H1 (cell line): ENCODE measurements at regions not wholly inside any gene's neighbourhood (a gene's known extent, or its start where the extent isn't known, plus 50 kb on each side); places are given as distances from the start of the nearest gene placed in this dataset.

Experiments
- CTCF ChIA-PET: fragments of 300-600 bp; sonication (Branson Sonifier 250); formaldehyde crosslinking; loops from one replicate; lab custom pipeline; 2021; ENCODE audit not compliant: partially characterized antibody; lab: Charles Lee
- POLR2A ChIA-PET: fragments of 300-600 bp; sonication (Branson Sonifier 250); formaldehyde crosslinking; loops from one replicate; lab custom pipeline; 2021; ENCODE audit warnings: inconsistent platforms; ENCODE audit not compliant: partially characterized antibody; lab: Charles Lee
- DNase-seq, 2 experiments: peaks; one replicate each; pipeline versions ENCODE4 v3.0.0 to v3.0.0-alpha.2; 2010 to 2022; ENCODE audit warnings: low spot score in 2 of 2, low read depth in 1 of 2, mixed read lengths in 1 of 2
- FAIRE-seq: peaks from 2 replicates; lab custom pipeline; 2011; peaks lifted over from hg19 to GRCh38; lab: Jason Lieb, UNC
- H2AFZ ChIP-seq: 2 replicates; pipeline ENCODE4 v1.8.1; 2012; ENCODE audit warnings: low read length, inconsistent platforms
- H2AK5ac ChIP-seq: 2 replicates; pipeline ENCODE4 v1.6.1; 2013; ENCODE audit warnings: low read depth, low read length
- H2BK120ac ChIP-seq: replicated peaks from 2 replicates; pipeline ENCODE3; 2013; ENCODE audit warnings: low read depth, low read length, inconsistent platforms
- H2BK12ac ChIP-seq: 2 replicates; pipeline ENCODE4 v1.6.1; 2013; ENCODE audit warnings: low read depth, low read length
- H2BK15ac ChIP-seq: 2 replicates; pipeline ENCODE4 v1.6.1; 2013; ENCODE audit warnings: low read length
- H2BK20ac ChIP-seq: 2 replicates; pipeline ENCODE4 v1.6.1; 2013; ENCODE audit warnings: low read length
- H2BK5ac ChIP-seq: 2 replicates; pipeline ENCODE4 v1.6.1; 2013; ENCODE audit warnings: low read depth, low read length
- H3K14ac ChIP-seq: 2 replicates; pipeline ENCODE4 v1.6.1; 2013; ENCODE audit warnings: inconsistent platforms; ENCODE audit not compliant: insufficient read length
- H3K18ac ChIP-seq: 2 replicates; pipeline ENCODE4 v1.6.1; 2013; ENCODE audit warnings: low read length; ENCODE audit errors: extremely low read depth
- H3K23ac ChIP-seq: 2 replicates; pipeline ENCODE4 v1.6.1; 2013; ENCODE audit warnings: inconsistent platforms; ENCODE audit not compliant: insufficient read length
- H3K23me2 ChIP-seq: 2 replicates; pipeline ENCODE4 v1.6.1; 2013; ENCODE audit warnings: low read depth, low read length
- H3K27ac ChIP-seq: 2 replicates; pipeline ENCODE4 v1.6.1; 2011; ENCODE audit warnings: low read depth, low read length, inconsistent platforms
- H3K27me3 ChIP-seq, 4 experiments: replicated peaks in 1 of 4; 1 replicate in 1 of 4; 2 replicates in 3 of 4; pipeline versions ENCODE4 v1.6.1 to v1.8.1; 2011 to 2013; ENCODE audit warnings: low read length in 3 of 4, mild to moderate bottlenecking in 3 of 4, inconsistent platforms in 2 of 4, mixed read lengths in 2 of 4, moderate library complexity in 1 of 4; ENCODE audit not compliant: control insufficient read depth in 3 of 4, insufficient read depth in 3 of 4; ENCODE audit errors: extremely low read depth in 1 of 4
- H3K36me3 ChIP-seq, 4 experiments: 2 replicates each; pipeline versions ENCODE4 v1.6.1 to v1.8.1; 2011 to 2013; ENCODE audit warnings: mild to moderate bottlenecking in 4 of 4, low read length in 3 of 4, moderate library complexity in 2 of 4, control low read depth in 1 of 4, inconsistent platforms in 1 of 4; ENCODE audit not compliant: insufficient read depth in 4 of 4, control insufficient read depth in 2 of 4
- H3K4ac ChIP-seq: replicated peaks from 2 replicates; pipeline ENCODE3; 2013; ENCODE audit warnings: low read length, low read depth, mixed read lengths, inconsistent platforms; ENCODE audit not compliant: insufficient read length
- H3K4me1 ChIP-seq, 4 experiments: replicated peaks in 1 of 4; 1 replicate in 1 of 4; 2 replicates in 3 of 4; pipeline versions ENCODE4 v1.6.1 to v1.8.1; 2011 to 2013; ENCODE audit warnings: low read length in 3 of 4, inconsistent platforms in 2 of 4, mixed read lengths in 1 of 4; ENCODE audit not compliant: insufficient read depth in 4 of 4, control insufficient read depth in 3 of 4
- H3K4me2 ChIP-seq, 2 experiments: 2 replicates each; pipeline versions ENCODE4 v1.6.1 to v1.8.1; 2011 to 2013; ENCODE audit warnings: low read depth in 2 of 2, low read length in 2 of 2, control low read depth in 1 of 2, inconsistent platforms in 1 of 2, mild to moderate bottlenecking in 1 of 2; ENCODE audit not compliant: insufficient read depth in 1 of 2
- H3K4me3 ChIP-seq, 4 experiments: fragments of 200-600, 300-600 bp in 1 of 4; sonication (generic), shearing (Covaris generic), sonication (Bioruptor Twin) in 1 of 4; 2 replicates each; pipeline versions ENCODE4 v1.5.1 to v1.8.1; 2011 to 2016; ENCODE audit warnings: low read length in 4 of 4, low read depth in 3 of 4, control low read depth in 2 of 4, inconsistent platforms in 2 of 4, mild to moderate bottlenecking in 2 of 4, mixed read lengths in 1 of 4, moderate library complexity in 1 of 4; ENCODE audit not compliant: insufficient read depth in 2 of 4; ENCODE audit errors: extremely low read depth in 1 of 4
- H3K56ac ChIP-seq: replicated peaks from 2 replicates; pipeline ENCODE3; 2013; ENCODE audit warnings: low read depth, mild to moderate bottlenecking, mixed read lengths, low read length, inconsistent platforms; ENCODE audit not compliant: insufficient read length
- H3K79me1 ChIP-seq: 2 replicates; pipeline ENCODE4 v1.6.1; 2013; ENCODE audit warnings: low read depth, low read length, control low read depth
- H3K79me2 ChIP-seq, 2 experiments: 2 replicates each; pipeline versions ENCODE4 v1.6.1 to v1.8.1; 2012 to 2013; ENCODE audit warnings: low read length in 2 of 2, mild to moderate bottlenecking in 2 of 2, inconsistent platforms in 1 of 2; ENCODE audit not compliant: insufficient read depth in 2 of 2, control insufficient read depth in 1 of 2
- H3K9ac ChIP-seq, 4 experiments: replicated peaks in 1 of 4; 1 replicate in 1 of 4; 2 replicates in 3 of 4; pipeline versions ENCODE4 v1.6.1 to v1.8.1; 2011 to 2013; ENCODE audit warnings: low read depth in 3 of 4, low read length in 3 of 4, control low read depth in 2 of 4, mild to moderate bottlenecking in 2 of 4, moderate library complexity in 2 of 4, inconsistent platforms in 1 of 4; ENCODE audit errors: extremely low read depth in 1 of 4
- H3K9me3 ChIP-seq, 2 experiments: 2 replicates each; pipeline versions ENCODE4 v1.6.1 to v1.8.1; 2012 to 2013; ENCODE audit warnings: mild to moderate bottlenecking in 2 of 2, moderate library complexity in 2 of 2, control low read depth in 1 of 2, inconsistent platforms in 1 of 2, low read depth in 1 of 2, low read length in 1 of 2, mixed read lengths in 1 of 2; ENCODE audit not compliant: insufficient read depth in 2 of 2
- H4K20me1 ChIP-seq, 2 experiments: replicated peaks in 1 of 2; 2 replicates each; pipeline versions ENCODE3 to v1.8.1; 2011 to 2013; ENCODE audit warnings: inconsistent platforms in 2 of 2, low read length in 2 of 2, mild to moderate bottlenecking in 1 of 2; ENCODE audit not compliant: insufficient read depth in 2 of 2, control insufficient read depth in 1 of 2
- H4K5ac ChIP-seq: 2 replicates; pipeline ENCODE4 v1.6.1; 2013; ENCODE audit warnings: low read length, low read depth, mixed read lengths, inconsistent platforms; ENCODE audit not compliant: insufficient read length
- H4K8ac ChIP-seq: 2 replicates; pipeline ENCODE4 v1.8.0; 2013; ENCODE audit warnings: mild to moderate bottlenecking, moderate library complexity, low read length, inconsistent platforms; ENCODE audit not compliant: insufficient read depth; ENCODE audit errors: extremely low read depth
- H4K91ac ChIP-seq: replicated peaks from 2 replicates; pipeline ENCODE3; 2013; ENCODE audit warnings: low read length, mixed read lengths, inconsistent platforms; ENCODE audit not compliant: insufficient read length
- SIX5 ChIP-seq: IDR thresholded peaks from 2 replicates; pipeline ENCODE4 v1.6.1; 2011; ENCODE audit warnings: mild to moderate bottlenecking, low read depth, low read length
- TAF7 ChIP-seq: optimal IDR thresholded peaks from 2 replicates; pipeline ENCODE3; 2011; ENCODE audit warnings: low read depth, mild to moderate bottlenecking, inconsistent platforms, low read length, moderate library complexity, borderline replicate concordance
- WGBS, 2 experiments: shearing (Covaris generic) in 1 of 2; methylation state at CpG; one replicate each; pipeline versions ENCODE4 v1.1.6 to v1.1.7; 2013 to 2015; ENCODE audit warnings: low lambda C conversion rate in 2 of 2, mixed read lengths in 2 of 2, inconsistent platforms in 1 of 2, low coverage in 1 of 2, missing lambda C conversion rate in 1 of 2; ENCODE audit not compliant: insufficient replicate concordance in 2 of 2, insufficient coverage in 1 of 2, insufficient read length in 1 of 2; ENCODE audit errors: extremely low coverage in 1 of 2, missing lambda C conversion rate in 1 of 2; 5-methylcytosine and 5-hydroxymethylcytosine counted together

DNA sequence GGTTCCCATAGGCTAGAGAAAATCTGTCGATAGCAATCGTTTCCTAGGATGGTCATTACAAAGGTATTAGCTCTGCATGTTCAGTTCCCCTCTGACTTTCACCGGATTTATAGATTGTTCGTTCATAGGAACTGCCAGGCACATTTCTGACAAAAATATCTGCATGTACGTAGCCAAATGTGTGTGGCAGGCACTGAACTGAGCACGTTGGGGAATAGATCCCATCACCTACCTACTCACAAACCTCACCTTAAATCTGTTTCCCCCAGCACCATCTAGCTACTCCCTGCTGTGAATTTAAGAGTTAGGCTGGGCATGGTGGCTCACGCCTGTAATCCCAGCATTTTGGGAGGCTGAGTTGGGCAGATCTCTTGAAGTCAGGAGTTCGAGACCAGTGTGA is 64.5 kb upstream of the TANC2 start:
- 90% methylated on average over 8 of the region's 8 CpGs; no CpG with 5 or more reads in 1 of the 2 experiments for WGBS, 2 experiments

More for the DNA sequence above, 64.5 kb upstream of the TANC2 start:
- Histone ChIP-seq H3K18ac (no peak overlapping the region), H3K4me1 (peaks cover 0 to 6% (median 0%) of the 10 kb centered on the region in 4 experiments; a peak in 1 of 7 replicates), H3K56ac (no peak overlapping the region), H4K5ac (no peak overlapping the region), H3K79me1 (no peaks in the 10 kb centered on the region), H2AFZ (no peak overlapping the region), H3K4ac (no peak overlapping the region), H3K23me2 (no peaks in the 10 kb centered on the region), H4K8ac (no peak overlapping the region), H3K9me3 (no peaks in the 10 kb centered on the region), H2BK5ac (no peak overlapping the region), H2BK12ac (no peak overlapping the region)
- POLR2A ChIA-PET: no interaction called here
- FAIRE-seq: no peak
- no peak for TF ChIP-seq SIX5
- TF ChIP-seq TAF7: no peak
- TF ChIP-seq, all 59 proteins: peak for 0
- no peak for DNase-seq
- Histone ChIP-seq H2BK120ac (no peak overlapping the region), H3K23ac (no peak overlapping the region), H2BK15ac (no peak overlapping the region), H3K27me3 (no peaks in the 10 kb centered on the region), H3K4me3 (no peak overlapping the region), H3K36me3 (no peaks in the 10 kb centered on the region), H2AK5ac (no peak overlapping the region), H3K79me2 (no peaks in the 10 kb centered on the region), H3K27ac (no peak overlapping the region), H4K20me1 (no peaks in the 10 kb centered on the region), H3K14ac (no peak overlapping the region), H3K9ac (no peak overlapping the region), H2BK20ac (no peak overlapping the region), H4K91ac (no peak overlapping the region), H3K4me2 (no peak overlapping the region)
- CTCF ChIA-PET: interaction anchor here (1.2 kb wide), 1 partner anchor 9 kb away, joined by 3 read pairs; no protein-coding TSS in a partner anchor
